COR-L47 (cell line): ENCODE measurements at regions not wholly inside any gene's neighbourhood (a gene's known extent, or its start where the extent isn't known, plus 50 kb on each side); places are given as distances from the start of the nearest gene placed in this dataset.

ENCODE experiments used
- DNase-seq: peaks from one replicate; lab custom pipeline; 2025; lab: John Stamatoyannopoulos, UW

DNA sequence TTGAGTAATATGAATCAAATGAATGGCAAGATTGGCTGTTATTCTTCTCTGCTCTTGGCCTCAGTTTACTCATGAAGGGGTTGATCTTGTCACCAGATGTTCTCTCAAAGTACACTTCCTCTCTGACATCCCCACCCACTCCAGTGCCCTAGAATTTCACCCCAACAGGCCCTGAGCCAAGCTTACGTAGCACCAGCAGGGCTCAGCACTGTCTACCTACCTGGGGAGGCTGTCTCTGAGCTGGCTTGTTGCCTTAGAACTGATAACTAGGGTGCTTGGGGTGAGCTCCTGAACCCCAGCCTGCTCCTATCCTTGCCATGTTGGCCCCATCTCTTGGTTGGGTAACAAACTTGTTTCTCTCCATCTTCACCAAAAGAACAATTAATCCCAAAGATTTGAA lies 159.1 kb upstream of the USP24 start:
- DNase-seq, result no peak

DNA sequence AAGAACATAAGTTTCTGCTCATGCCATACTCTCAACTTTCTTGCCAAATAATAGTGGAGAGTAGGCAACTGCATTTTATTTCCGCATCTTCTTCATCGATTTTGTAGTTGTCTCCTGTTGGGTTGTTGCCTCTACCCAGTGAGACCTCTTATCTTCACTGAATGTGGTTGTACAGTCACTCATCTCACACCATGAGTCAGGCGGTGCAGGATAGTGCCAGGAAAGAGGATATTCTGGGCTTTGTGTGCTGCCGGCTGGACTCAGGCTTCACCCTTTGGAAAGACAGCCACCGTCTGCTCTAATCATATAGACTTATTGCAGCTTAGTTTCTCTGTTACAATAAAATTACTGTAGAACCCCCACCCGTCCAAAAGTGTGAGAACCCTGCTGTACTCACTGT lies 154.3 kb upstream of the USP24 start:
- no peak for DNase-seq

GRCh38 chr1:55368698-55369097 lies 153.5 kb upstream of the USP24 start:
- no peak for DNase-seq

- no peak for DNase-seq
These were observed 152.1 kb upstream of the USP24 start for GRCh38 chr1:55367273-55367672.

- no peak for DNase-seq
These were observed 149.1 kb upstream of the USP24 start for GRCh38 chr1:55364216-55364615.

DNA sequence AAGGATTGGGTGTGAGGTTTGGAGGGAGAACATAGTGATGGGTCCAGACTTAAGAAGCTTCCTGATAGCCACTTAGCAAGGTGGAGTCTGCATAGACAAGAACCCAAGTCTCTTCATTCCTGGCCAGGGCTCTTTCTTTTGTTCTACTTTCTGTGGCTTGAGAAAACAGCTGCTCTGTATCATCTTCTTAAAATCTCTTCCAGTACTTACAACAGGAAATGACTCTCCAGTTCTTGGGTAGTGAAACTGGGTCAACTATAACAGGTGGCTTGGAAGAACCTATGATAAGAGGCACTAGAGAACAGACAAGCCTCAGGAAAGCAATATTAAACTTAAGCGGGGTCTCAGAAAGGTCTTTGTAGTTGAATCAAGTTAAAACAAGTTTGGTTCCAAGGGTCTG lies 148.1 kb upstream of the USP24 start:
- no peak for DNase-seq

- no peak for DNase-seq
These were observed 147.4 kb upstream of the USP24 start for GRCh38 chr1:55362558-55362957.

DNA sequence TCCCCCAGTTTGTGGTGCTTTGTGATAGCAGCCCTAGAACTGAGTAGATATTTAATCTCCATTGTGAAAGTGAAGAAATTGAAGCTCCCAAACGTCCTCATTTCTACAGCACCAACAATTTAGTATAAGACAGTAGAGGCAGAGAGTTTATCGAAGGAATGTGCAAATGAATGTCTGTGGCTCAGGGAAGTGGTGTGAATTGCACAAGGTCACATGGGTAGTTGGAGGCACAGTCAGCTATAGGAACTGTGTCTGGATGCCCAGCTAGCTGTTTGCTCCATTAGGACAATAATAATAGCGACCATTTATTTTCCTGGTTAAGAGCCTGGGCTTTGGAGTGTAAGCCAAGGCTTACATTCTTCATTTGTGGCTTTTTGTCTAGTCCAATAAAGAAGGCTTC lies 144.4 kb upstream of the USP24 start:
- no peak for DNase-seq

DNA sequence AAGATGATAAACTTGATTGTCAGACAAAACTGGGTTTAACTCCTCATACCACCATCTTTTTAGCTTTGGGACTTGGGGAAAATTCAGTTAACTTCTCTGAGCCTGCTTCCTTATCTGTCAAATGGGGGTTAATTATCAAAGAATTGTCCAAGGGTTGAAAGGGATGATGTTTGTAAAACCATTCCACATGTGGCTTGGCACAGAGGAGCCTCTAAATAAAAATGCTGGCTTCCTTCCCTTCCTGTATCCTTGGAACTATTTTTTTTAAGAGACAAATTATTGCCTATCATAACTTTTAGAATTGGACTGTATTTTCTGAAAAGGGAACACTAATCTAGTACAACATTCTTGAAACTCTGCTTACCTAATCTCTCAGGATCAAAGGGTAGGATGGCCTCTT lies 143.4 kb upstream of the USP24 start:
- no peak for DNase-seq

DNA sequence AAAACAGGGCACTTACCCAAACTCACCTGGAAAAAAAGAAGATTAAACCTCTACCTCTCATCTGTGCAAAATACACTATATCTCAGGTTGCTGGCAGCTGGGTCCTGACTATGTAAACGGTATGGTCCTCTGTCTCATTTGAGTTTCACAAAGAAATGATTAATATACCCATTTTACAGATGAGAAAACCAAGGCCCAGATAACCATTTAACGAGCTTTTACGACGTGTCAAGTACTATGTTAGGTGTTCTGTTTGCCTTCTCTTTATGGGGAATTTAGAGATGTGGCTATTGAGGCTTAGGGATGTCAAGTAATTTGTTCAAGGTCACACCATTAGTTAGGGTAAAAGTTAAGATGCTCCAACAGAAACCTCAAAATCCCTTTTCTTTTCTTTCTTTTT lies 140.4 kb upstream of the USP24 start:
- DNase-seq, result no peak

DNA sequence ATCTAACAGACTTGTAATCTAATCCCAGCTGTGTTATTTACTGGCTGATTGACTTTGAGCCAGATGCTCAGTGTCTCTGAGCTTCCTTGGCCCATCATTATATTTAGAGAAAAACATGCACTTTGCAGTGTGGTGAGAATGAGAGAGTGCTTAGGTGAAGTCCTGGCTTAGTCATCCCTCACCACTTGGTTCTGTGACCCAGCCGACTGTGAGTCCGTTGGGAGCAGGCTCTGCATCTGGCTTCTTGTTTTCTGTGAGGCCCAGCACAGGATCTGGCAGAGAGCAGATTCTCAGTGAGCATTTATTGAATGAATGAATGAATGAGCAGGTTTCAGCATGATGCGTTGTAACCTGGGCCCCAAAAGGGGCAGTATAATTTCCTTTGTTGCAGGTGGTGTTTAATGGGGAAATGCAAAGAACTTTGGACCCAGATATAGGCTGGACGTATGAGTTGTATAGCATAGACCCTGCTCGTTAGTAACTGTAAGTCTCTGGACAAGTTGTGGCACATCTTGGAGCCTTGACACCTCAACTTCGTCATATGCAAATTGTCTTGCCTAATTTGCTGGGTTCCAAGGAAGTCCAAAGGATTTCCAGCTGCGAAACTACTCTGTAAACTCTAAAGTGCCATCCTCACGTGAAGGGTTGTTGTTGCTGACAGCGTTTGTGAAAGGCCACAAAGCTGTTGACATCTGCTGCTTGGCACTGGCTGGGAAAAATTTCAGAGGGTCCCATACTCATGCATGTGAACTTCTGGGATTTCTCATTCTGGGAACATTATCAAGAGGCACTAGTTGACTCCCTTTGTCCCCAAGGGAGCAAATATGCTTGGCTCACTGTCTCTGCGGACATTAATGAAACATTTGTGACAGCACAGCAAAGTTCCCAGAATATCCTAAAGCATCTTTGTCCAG lies 138.8 kb upstream of the USP24 start:
- DNase-seq, result no peak

GRCh38 chr1:55352811-55353180 lies 137.6 kb upstream of the USP24 start:
- DNase-seq, result no peak

DNA sequence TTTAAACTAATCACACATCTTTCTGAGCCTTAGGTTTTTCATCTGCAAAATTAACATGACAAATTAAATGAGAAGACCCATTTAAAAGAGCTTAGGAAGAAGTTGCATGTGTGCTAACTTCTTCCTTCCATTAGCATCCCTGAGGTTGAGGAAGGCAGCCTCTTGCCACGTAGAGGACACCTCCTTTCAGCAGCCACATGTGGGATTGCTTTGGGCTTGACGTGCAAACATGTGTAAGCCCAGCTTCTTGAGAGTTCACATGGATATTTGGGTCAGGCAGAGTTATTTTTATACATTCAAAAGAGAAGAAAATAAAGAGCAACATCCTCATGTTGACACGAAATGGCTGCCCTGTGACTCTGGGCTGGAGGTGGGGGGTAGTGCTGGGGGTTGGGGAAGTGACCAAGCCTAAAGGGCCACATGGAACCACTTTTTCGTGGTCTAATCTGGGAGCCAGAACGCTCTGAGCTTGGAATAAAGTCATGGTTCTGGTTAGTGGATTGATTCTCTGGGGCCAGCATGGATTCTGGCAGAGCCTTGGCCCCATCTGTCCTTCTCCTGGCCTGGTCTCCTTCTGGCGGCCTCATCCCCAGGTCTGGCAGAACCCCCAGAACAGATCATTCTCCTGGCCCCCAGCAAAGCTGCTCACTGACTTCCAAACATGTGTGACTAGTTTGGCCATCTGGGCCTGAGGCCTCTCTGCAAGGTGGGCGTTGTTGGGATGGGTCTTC lies 137.1 kb upstream of the USP24 start:
- DNase-seq, result no peak

GRCh38 chr1:55348356-55348755 lies 133.2 kb upstream of the USP24 start:
- no peak for DNase-seq

DNA sequence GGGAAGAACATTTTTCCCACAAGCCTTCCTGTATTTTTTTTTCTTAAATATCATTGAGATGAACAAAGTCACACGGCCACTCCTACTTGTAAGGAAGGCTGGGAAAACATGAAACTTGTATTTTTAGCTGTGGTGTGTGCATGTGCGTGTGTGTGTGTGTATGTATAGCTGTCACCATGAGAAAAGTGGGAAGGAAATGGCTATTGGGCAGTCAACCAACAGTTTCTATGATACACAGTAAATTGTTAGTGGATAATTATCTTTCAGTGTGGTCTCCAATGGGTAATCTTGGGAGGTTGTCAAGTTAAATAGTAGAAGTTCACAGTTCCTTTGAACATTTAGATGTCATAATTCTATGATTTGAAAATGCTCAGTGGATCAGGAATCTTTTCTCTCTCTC lies 132.7 kb upstream of the USP24 start:
- DNase-seq, result no peak

- no peak for DNase-seq
These were observed 131.9 kb upstream of the USP24 start for GRCh38 chr1:55347041-55347440.

GRCh38 chr1:55346586-55346985 lies 131.4 kb upstream of the USP24 start:
- no peak for DNase-seq

DNA sequence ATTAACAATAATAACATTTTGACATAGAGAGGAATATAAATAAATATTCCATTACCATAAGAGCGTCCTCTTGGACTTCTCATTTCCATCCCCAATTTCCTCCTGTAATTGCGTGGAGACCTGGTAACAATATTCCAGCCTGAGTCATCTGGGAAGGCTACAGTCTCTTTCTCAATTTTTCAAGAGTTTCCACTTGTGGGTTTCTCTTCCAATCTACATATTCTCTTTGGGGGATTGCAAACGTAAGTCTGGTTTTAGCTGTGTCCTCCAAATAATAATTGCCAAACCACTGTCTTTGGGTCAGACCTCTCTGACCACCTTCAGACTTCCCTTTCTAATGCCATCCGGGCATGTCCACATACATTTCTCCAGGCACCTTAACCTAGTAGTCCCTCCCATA lies 124.5 kb upstream of the USP24 start:
- no peak for DNase-seq

DNA sequence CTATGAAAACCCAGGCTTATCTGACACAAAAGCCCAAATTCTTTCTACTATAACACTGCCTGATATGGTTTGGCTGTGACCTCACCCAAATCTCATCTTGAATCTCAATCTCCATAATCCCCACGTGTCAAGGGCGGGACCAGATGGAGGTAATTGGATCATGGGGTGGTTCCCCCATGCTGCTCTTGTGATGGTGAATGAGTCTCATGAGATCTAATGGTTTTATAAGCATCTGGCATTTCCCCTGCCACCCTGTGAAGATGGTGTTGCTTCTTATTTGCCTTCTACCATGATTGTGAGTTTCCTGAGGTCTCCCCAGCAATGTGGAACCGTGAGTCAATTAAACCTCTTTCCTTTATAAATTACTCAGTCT lies 123.3 kb upstream of the USP24 start:
- no peak for DNase-seq

DNA sequence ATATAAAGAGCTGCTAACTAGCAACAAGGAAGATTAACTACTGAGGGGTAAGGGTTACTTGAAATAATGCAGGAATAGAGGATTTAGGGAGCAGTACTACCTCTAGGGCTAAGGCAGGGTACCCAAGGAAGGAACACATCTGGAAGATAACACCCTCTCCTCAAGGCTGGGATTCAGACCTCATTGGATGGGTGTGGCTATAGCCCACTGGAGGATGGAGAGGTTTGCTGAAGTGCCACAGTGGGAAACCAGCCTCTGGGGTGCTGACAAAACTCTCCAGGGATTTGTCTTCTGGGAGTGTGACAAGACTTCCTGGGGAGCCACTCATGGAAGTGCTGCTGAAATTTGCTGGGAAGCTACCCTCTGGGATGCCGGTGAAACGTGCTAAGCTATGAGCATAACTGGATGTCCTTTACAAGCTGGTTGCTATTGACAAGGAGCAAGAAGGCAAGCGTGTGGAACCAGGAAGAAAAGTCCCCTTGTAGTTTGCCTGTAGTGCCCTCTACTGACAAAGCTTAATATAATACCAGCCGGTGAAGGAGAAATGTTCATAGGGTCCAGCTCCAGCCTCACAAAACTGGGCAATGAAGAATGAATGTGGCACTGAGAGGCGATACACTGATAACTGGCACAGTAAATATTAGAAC lies 122.8 kb upstream of the USP24 start:
- DNase-seq, result no peak

DNA sequence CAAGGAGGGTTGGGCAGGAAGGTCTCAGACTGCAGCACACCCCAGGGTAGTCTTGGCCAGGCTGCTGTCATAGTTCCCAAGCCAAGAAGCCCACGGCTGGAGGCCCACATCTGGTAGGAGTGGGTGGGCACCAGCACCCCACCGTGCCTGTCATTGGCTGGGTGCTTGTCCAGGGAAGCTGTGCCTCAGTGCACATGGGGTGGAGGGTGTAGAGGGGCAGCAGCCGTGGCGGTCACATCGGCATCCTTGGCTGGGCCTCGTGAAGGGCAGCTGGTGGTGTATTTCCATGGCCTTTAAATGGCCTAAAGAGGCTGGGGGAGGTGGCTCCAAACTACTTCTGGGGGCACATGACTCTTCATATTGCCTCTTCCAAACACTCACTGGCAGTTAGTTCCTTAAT lies 119.6 kb upstream of the USP24 start:
- DNase-seq, result no peak

- DNase-seq, result no peak
These were observed 119.0 kb upstream of the USP24 start for GRCh38 chr1:55334160-55334559.

GRCh38 chr1:55333461-55333860 lies 118.3 kb upstream of the USP24 start:
- no peak for DNase-seq
